HL-60 (cell line): ENCODE measurements at regions not wholly inside any gene's neighbourhood (a gene's known extent, or its start where the extent isn't known, plus 50 kb on each side); places are given as distances from the start of the nearest gene placed in this dataset.

Source experiments
- CTCF ChIP-seq: IDR thresholded peaks from one replicate; pipeline ENCODE4 v1.5.1; 2011; ENCODE audit warnings: low read length, control low read depth, inconsistent platforms; ENCODE audit not compliant: insufficient read depth
- GABPA ChIP-seq: IDR thresholded peaks from 2 replicates; pipeline ENCODE4 v1.6.1; 2012; ENCODE audit warnings: low read depth
- POLR2AphosphoS5 ChIP-seq: IDR thresholded peaks from 2 replicates; pipeline ENCODE4 v1.6.1; 2012; ENCODE audit warnings: low read depth
- REST ChIP-seq: IDR thresholded peaks from 2 replicates; pipeline ENCODE4 v1.6.1; 2012; ENCODE audit warnings: low read depth; ENCODE audit not compliant: insufficient replicate concordance

GRCh38 chr4:100786481-100786880, 268.7 kb upstream of the EMCN start:
- TF ChIP-seq CTCF (no peak), POLR2AphosphoS5 (no peak), REST (no peak), GABPA (no peak)
